Heart left ventricle (tissue), 13 donors: ENCODE measurements at regions not wholly inside any gene's neighbourhood (a gene's known extent, or its start where the extent isn't known, plus 50 kb on each side); places are given as distances from the start of the nearest gene placed in this dataset.

ENCODE experiments used
- POLR2A ChIP-seq, 2 donors: fragments of 450-650 bp; IDR thresholded peaks; one replicate each; pipeline ENCODE4 v1.6.1; 2017; ENCODE audit warnings: antibody characterized with exemption in 2 of 2, mild to moderate bottlenecking in 2 of 2, moderate library complexity in 2 of 2
- TF ChIP-seq, protein P1 (sequence below), 12 donors: fragments of 200-600 bp; sonication (generic) in 4 of 12; IDR thresholded peaks; one replicate each; pipeline versions ENCODE4 v1.5.0 to v1.8.0; 2018 to 2022; ENCODE audit warnings: antibody characterized with exemption in 12 of 12, mild to moderate bottlenecking in 5 of 12
- donor health status: ischemic (EF 13 %, LVEDD 7.1; RV severe dilation, severe dysfunction).
- donor health status: DM: no; HTN: yes; CAD: no.
- donor health status: DM: no; HTN: no; CAD: no.
- donor health status: ischemic (EF 25% LVEDD 6.9; RV normal size, moderate dysfunction).
- donor health status: ischemic (EF 25% LVEDD 5.7; RV mildly dilated, moderate dysfunction).
- donor health status: ischemic (EF 35%, LVEDD 5.7; RV mildly dilated, moderate dysfunction).
- donor health status: nonischemic (EF 11% LVEDD 7.7; RV severe dilation, severe dysfunction).
- donor health status: DM: yes; HTN: yes; CAD: no.
- donor health status: PGD.
- donor health status: ischemic (EF 29% LVEDD 5.4; RV normal size, mild dysfunction).
- donor health status: nonischemic (EF 23%, LVEDD 6.1; RV moderate dilation, normal function).

DNA sequence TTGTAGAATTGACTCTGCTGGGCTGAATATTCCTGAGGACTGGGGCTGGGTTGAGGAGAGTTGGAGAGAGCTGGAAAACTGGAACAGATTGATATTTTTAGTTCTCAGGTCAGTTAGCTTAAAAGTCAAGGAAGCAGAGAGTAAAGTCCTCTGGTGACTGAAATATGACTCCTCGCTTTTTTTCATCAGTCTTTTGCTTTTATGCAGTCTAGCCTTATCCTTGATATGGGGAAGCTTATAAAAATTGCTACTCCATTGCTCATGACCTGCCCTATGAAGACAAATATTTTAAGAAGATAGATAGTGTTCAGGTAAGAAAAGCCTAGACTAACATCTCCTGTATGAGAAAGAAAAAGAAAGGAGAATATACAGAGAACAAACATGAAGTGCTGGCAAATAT lies 152.7 kb downstream of the C4orf33 start:
- TF ChIP-seq, protein P1, sequence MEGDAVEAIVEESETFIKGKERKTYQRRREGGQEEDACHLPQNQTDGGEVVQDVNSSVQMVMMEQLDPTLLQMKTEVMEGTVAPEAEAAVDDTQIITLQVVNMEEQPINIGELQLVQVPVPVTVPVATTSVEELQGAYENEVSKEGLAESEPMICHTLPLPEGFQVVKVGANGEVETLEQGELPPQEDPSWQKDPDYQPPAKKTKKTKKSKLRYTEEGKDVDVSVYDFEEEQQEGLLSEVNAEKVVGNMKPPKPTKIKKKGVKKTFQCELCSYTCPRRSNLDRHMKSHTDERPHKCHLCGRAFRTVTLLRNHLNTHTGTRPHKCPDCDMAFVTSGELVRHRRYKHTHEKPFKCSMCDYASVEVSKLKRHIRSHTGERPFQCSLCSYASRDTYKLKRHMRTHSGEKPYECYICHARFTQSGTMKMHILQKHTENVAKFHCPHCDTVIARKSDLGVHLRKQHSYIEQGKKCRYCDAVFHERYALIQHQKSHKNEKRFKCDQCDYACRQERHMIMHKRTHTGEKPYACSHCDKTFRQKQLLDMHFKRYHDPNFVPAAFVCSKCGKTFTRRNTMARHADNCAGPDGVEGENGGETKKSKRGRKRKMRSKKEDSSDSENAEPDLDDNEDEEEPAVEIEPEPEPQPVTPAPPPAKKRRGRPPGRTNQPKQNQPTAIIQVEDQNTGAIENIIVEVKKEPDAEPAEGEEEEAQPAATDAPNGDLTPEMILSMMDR (IDR thresholded peaks at IDR 0.05), result no peak
- no peak for TF ChIP-seq POLR2A (IDR thresholded peaks at IDR 0.05)
